OCI-LY1 (cell line): ENCODE measurements at regions not wholly inside any gene's neighbourhood (a gene's known extent, or its start where the extent isn't known, plus 50 kb on each side); places are given as distances from the start of the nearest gene placed in this dataset.

Source experiments
- H2AFZ ChIP-seq: fragments of 200-600 bp; sonication (generic), shearing (Covaris generic); 2 replicates; pipeline ENCODE4 v1.6.0; 2014; ENCODE audit warnings: antibody characterized with exemption, mild to moderate bottlenecking, low read length
- H3F3A ChIP-seq: fragments of 200-600 bp; sonication (generic), shearing (Covaris generic); 2 replicates; pipeline ENCODE4 v1.6.0; 2014; ENCODE audit warnings: mild to moderate bottlenecking, antibody characterized with exemption, low read length, moderate library complexity; ENCODE audit not compliant: insufficient read depth
- H3K27ac ChIP-seq: fragments of 200-600 bp; sonication (generic); 2 replicates; pipeline ENCODE4 v1.5.1; 2014; ENCODE audit warnings: low read length, mixed run types, mild to moderate bottlenecking, low read depth; ENCODE audit not compliant: poor library complexity, severe bottlenecking
- H3K27me3 ChIP-seq: fragments of 200-600 bp; sonication (generic); 2 replicates; pipeline ENCODE4 v1.6.0; 2014; ENCODE audit warnings: antibody characterized with exemption, mild to moderate bottlenecking, low read length, moderate library complexity; ENCODE audit not compliant: insufficient read depth
- H3K36me3 ChIP-seq: fragments of 200-600 bp; sonication (generic); 2 replicates; pipeline ENCODE4 v1.6.1; 2014; ENCODE audit warnings: mild to moderate bottlenecking, antibody characterized with exemption, low read length, moderate library complexity, mixed read lengths; ENCODE audit not compliant: insufficient read depth
- H3K4me1 ChIP-seq: fragments of 200-600 bp; sonication (generic); 2 replicates; pipeline ENCODE4 v1.5.1; 2014; ENCODE audit warnings: mild to moderate bottlenecking, low read length, moderate library complexity; ENCODE audit not compliant: insufficient read depth, severe bottlenecking
- H3K4me2 ChIP-seq: fragments of 200-600 bp; sonication (generic), shearing (Covaris generic); 2 replicates; pipeline ENCODE4 v1.6.1; 2014; ENCODE audit warnings: low read length
- H3K4me3 ChIP-seq: fragments of 200-600 bp; sonication (generic); 2 replicates; pipeline ENCODE4 v1.5.1; 2014; ENCODE audit warnings: low read length, low read depth, mild to moderate bottlenecking, mixed read lengths; ENCODE audit not compliant: poor library complexity, severe bottlenecking
- H3K79me2 ChIP-seq: fragments of 200-600 bp; shearing (Covaris generic); 2 replicates; pipeline ENCODE4 v1.6.1; 2016; ENCODE audit warnings: mixed run types, low read length, mixed read lengths; ENCODE audit not compliant: insufficient read depth
- H3K9ac ChIP-seq: fragments of 200-600 bp; sonication (generic), shearing (Covaris generic); 2 replicates; pipeline ENCODE4 v1.6.1; 2014; ENCODE audit warnings: mild to moderate bottlenecking, low read length, mixed read lengths
- H3K9me2 ChIP-seq: fragments of 200-600 bp; sonication (generic), shearing (Covaris generic); 2 replicates; pipeline ENCODE4 v1.6.1; 2014; ENCODE audit warnings: low read depth, mild to moderate bottlenecking, low read length, mixed read lengths
- H3K9me3 ChIP-seq: fragments of 200-600 bp; shearing (Covaris generic); 2 replicates; pipeline ENCODE4 v1.6.1; 2014; ENCODE audit warnings: low read length, mixed read lengths
- H4K20me1 ChIP-seq: fragments of 200-600 bp; sonication (generic), shearing (Covaris generic); 2 replicates; pipeline ENCODE4 v1.6.0; 2016; ENCODE audit warnings: mild to moderate bottlenecking, low read length; ENCODE audit not compliant: insufficient read depth
- CTCF ChIP-seq: fragments of 200-600 bp; sonication (generic), shearing (Covaris generic); IDR thresholded peaks from 2 replicates; pipeline ENCODE4 v1.5.1; 2017; ENCODE audit warnings: mild to moderate bottlenecking, antibody characterized with exemption, low read length, moderate library complexity, mixed read lengths
- EZH2 ChIP-seq: fragments of 200-600 bp; sonication (generic), shearing (Covaris generic); IDR thresholded peaks from 2 replicates; pipeline ENCODE4 v1.8.0; 2017; ENCODE audit warnings: borderline replicate concordance, mixed run types, mild to moderate bottlenecking, antibody characterized with exemption, low read length, moderate library complexity, mixed read lengths

GRCh38 chr19:29283366-29283765 is 70.4 kb upstream of the UQCRFS1 start:
- Histone ChIP-seq H3K27me3 (no peaks in the 10 kb centered on the region), H3K4me3 (no peak overlapping the region), H3K9me3 (no peaks in the 10 kb centered on the region; the same call in 1 of the 2 replicates), H3K4me1 (no peaks in the 10 kb centered on the region), H3K36me3 (no peaks in the 10 kb centered on the region), H4K20me1 (no peaks in the 10 kb centered on the region), H3K9ac (no peak overlapping the region), H3K4me2 (no peak overlapping the region), H3F3A (no peaks in the 10 kb centered on the region), H3K27ac (no peak overlapping the region), H3K79me2 (no peaks in the 10 kb centered on the region), H3K9me2 (no peaks in the 10 kb centered on the region), H2AFZ (no peak overlapping the region)
- TF ChIP-seq CTCF (no peak), EZH2 (no peak)

DNA sequence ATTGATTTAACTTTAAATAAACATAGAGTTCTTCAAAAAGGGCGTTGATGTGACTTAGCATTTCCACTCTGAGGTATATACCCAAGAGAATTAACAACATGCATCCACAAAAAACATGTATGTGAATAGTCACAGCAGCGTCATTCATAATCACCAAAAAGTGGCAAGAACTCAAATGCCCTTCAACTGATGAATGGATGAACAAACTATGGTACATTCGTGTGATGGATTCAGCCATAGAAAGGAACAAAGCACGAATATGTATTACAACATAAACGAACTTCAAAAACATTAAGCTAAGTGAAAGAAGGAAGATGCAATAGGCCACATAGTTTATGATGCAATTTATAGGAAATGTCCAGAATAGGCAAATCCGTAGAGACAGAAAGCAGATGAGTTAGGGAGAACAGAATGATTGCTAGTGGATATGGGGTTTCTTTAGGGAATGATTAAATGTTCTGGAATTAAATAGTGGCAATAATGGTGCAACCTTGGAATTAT is 72.3 kb upstream of the UQCRFS1 start:
- Histone ChIP-seq H3K36me3 (no peaks in the 10 kb centered on the region), H3K9ac (no peak overlapping the region), H3K79me2 (no peaks in the 10 kb centered on the region), H3K27ac (no peak overlapping the region), H3K9me2 (no peaks in the 10 kb centered on the region), H3K4me2 (no peak overlapping the region), H3K4me3 (no peak overlapping the region), H3K9me3 (no peaks in the 10 kb centered on the region; the same call in 1 of the 2 replicates), H4K20me1 (no peaks in the 10 kb centered on the region), H2AFZ (no peak overlapping the region), H3K4me1 (no peaks in the 10 kb centered on the region), H3K27me3 (no peaks in the 10 kb centered on the region), H3F3A (no peaks in the 10 kb centered on the region)
- TF ChIP-seq CTCF (no peak), EZH2 (no peak)

DNA sequence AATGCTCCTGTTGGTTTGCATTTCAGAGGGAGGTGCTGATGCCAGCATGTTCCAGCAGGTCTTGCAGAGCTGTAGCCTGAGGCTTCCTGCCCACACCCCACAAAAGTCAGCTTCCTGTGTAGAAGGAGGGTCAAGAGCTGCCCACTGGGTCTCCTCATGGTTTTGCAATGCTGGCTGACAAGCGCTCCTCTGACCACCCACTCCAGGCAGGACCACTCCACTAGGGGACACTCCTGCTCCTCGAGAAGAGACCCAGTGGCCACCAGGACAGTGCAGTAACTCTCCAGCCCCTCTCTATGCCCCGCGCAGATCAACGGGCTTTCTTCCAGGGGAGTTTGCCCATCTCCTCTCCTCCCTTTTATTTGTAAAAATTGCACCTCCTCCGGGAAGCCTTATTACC is 72.9 kb upstream of the UQCRFS1 start:
- H3K27ac ChIP-seq, result no peak overlapping the region
- H3K9me2 ChIP-seq, result no peaks in the 10 kb centered on the region
- H3K36me3 ChIP-seq, result no peaks in the 10 kb centered on the region
- no peak overlapping the region for H2AFZ ChIP-seq
- no peak overlapping the region for H3K4me3 ChIP-seq
- no peak overlapping the region for H3K4me2 ChIP-seq
- H3K9ac ChIP-seq, result no peak overlapping the region
- H3K79me2 ChIP-seq, result no peaks in the 10 kb centered on the region
- TF ChIP-seq CTCF (no peak), EZH2 (no peak)
- H4K20me1 ChIP-seq, result no peaks in the 10 kb centered on the region
- H3K27me3 ChIP-seq, result no peaks in the 10 kb centered on the region
- no peaks in the 10 kb centered on the region for H3K4me1 ChIP-seq
- H3F3A ChIP-seq, result no peaks in the 10 kb centered on the region
- H3K9me3 ChIP-seq, result no peaks in the 10 kb centered on the region; the same call in 1 of the 2 replicates
